ENCODE measurements at regions not wholly inside any gene's neighbourhood (a gene's known extent, or its start where the extent isn't known, plus 50 kb on each side); places are given as distances from the start of the nearest gene placed in this dataset.

DNA sequence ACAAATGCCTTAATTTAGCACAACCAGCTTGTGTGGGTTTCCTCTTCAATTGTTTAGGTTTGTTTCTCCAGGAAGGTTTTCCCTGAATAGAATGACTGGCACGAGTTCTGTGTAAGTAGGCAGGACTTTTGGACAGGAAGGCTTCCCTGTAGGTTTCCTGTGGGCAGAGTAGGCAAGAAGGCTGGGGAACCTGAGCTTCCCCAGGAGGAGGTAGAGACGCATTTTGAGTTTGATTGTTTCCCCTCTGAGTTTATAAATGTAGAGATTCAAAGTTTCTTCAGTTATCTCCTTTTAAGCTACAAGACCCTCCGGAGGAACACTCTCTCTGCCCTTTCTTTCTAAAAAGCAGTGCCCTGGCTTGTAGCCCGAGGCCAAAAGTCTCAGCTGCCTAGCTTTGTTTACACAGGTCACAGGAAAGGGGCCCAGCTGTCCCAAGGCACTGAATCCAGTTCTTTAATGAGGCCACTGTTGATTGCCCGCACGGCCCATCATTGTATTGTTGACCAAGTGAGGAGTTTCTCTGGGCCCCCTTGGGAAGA lies 66.6 kb upstream of the RDX start:
- TF ChIP-seq, protein P1, sequence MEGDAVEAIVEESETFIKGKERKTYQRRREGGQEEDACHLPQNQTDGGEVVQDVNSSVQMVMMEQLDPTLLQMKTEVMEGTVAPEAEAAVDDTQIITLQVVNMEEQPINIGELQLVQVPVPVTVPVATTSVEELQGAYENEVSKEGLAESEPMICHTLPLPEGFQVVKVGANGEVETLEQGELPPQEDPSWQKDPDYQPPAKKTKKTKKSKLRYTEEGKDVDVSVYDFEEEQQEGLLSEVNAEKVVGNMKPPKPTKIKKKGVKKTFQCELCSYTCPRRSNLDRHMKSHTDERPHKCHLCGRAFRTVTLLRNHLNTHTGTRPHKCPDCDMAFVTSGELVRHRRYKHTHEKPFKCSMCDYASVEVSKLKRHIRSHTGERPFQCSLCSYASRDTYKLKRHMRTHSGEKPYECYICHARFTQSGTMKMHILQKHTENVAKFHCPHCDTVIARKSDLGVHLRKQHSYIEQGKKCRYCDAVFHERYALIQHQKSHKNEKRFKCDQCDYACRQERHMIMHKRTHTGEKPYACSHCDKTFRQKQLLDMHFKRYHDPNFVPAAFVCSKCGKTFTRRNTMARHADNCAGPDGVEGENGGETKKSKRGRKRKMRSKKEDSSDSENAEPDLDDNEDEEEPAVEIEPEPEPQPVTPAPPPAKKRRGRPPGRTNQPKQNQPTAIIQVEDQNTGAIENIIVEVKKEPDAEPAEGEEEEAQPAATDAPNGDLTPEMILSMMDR (IDR thresholded peaks at IDR 0.05; ENCODE audit: low read depth, low read length, missing input control) = no peak
- peak; percentile 44 for TF ChIP-seq YY1 (IDR thresholded peaks at IDR 0.05)
- TF ChIP-seq, protein P2, sequence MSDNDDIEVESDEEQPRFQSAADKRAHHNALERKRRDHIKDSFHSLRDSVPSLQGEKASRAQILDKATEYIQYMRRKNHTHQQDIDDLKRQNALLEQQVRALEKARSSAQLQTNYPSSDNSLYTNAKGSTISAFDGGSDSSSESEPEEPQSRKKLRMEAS (IDR thresholded peaks at IDR 0.05) = peak; percentile 60
- TF ChIP-seq TAF1 (conservative IDR thresholded peaks at IDR 0.05) = peak; percentile 25
- peak in 1 of 2 donors; percentile 35 for TF ChIP-seq EGR1 (IDR thresholded peaks at IDR 0.05; ENCODE audit: low read depth in 2 of 2)
- peak; percentile 30 to 48 for TF ChIP-seq RAD21 (IDR thresholded peaks at IDR 0.05)
- TF ChIP-seq, protein P3, sequence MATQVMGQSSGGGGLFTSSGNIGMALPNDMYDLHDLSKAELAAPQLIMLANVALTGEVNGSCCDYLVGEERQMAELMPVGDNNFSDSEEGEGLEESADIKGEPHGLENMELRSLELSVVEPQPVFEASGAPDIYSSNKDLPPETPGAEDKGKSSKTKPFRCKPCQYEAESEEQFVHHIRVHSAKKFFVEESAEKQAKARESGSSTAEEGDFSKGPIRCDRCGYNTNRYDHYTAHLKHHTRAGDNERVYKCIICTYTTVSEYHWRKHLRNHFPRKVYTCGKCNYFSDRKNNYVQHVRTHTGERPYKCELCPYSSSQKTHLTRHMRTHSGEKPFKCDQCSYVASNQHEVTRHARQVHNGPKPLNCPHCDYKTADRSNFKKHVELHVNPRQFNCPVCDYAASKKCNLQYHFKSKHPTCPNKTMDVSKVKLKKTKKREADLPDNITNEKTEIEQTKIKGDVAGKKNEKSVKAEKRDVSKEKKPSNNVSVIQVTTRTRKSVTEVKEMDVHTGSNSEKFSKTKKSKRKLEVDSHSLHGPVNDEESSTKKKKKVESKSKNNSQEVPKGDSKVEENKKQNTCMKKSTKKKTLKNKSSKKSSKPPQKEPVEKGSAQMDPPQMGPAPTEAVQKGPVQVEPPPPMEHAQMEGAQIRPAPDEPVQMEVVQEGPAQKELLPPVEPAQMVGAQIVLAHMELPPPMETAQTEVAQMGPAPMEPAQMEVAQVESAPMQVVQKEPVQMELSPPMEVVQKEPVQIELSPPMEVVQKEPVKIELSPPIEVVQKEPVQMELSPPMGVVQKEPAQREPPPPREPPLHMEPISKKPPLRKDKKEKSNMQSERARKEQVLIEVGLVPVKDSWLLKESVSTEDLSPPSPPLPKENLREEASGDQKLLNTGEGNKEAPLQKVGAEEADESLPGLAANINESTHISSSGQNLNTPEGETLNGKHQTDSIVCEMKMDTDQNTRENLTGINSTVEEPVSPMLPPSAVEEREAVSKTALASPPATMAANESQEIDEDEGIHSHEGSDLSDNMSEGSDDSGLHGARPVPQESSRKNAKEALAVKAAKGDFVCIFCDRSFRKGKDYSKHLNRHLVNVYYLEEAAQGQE (IDR thresholded peaks at IDR 0.05) = peak; percentile 39
- TF ChIP-seq, protein P4, sequence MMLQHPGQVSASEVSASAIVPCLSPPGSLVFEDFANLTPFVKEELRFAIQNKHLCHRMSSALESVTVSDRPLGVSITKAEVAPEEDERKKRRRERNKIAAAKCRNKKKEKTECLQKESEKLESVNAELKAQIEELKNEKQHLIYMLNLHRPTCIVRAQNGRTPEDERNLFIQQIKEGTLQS (IDR thresholded peaks at IDR 0.05) = no peak
- peak in 1 of 2 donors; percentile 24 for TF ChIP-seq JUND (IDR thresholded peaks at IDR 0.05)
- peak; percentile 77 for TF ChIP-seq FOXA1 (IDR thresholded peaks at IDR 0.05)
